GM12878 (cell line): ENCODE measurements at regions not wholly inside any gene's neighbourhood (a gene's known extent, or its start where the extent isn't known, plus 50 kb on each side); places are given as distances from the start of the nearest gene placed in this dataset.

Source experiments
- ATAC-seq: fragments of 200-7000 bp; cut with Tn5 transposase; 3 replicates; pipeline ENCODE4 v1.9.1; 2020; ENCODE audit warnings: mild to moderate bottlenecking, moderate library complexity
- BruUV-seq: library from RNA; stranded (reverse); fragments of 400-500 nt; replicated peaks from 2 replicates; lab custom pipeline; 2021; lab: Mats Ljungman, UMichigan
- CTCF ChIA-PET: fragments of 300-600 bp; sonication (Branson Sonifier 250); formaldehyde crosslinking; extraction: SDS; loops from one replicate; lab custom pipeline; 2021; ENCODE audit warnings: inconsistent platforms; lab: Yijun Ruan, JAX
- POLR2A ChIA-PET: fragments of 350-600 bp; formaldehyde crosslinking; extraction: SDS; loops from one replicate; lab custom pipeline; 2021; ENCODE audit warnings: inconsistent platforms; lab: Charles Lee
- RAD21 ChIA-PET: fragments of 300-600 bp; sonication (Branson Sonifier 250); formaldehyde crosslinking; loops from one replicate; lab custom pipeline; 2023; ENCODE audit warnings: antibody characterized with exemption; ENCODE audit not compliant: unreplicated experiment; lab: Charles Lee
- SMC1A ChIA-PET: fragments of 300-600 bp; sonication (Branson Sonifier 250); formaldehyde crosslinking; loops from one replicate; lab custom pipeline; 2023; ENCODE audit not compliant: unreplicated experiment, uncharacterized antibody; lab: Charles Lee
- DNase-seq: peaks from one replicate; pipeline ENCODE4 v3.0.0-alpha.2; 2011; ENCODE audit warnings: low read depth, low spot score
- FAIRE-seq: peaks from 3 replicates; lab custom pipeline; 2011; peaks lifted over from hg19 to GRCh38; lab: Jason Lieb, UNC
- H2AFZ ChIP-seq: 2 replicates; pipeline ENCODE4 v1.6.0; 2011; ENCODE audit warnings: low read depth, low read length, control low read depth; ENCODE audit not compliant: control insufficient read depth
- H3K27ac ChIP-seq: 2 replicates; pipeline ENCODE4 v1.5.1; 2011; ENCODE audit warnings: control low read depth; ENCODE audit not compliant: control insufficient read depth, insufficient read depth
- H3K27me3 ChIP-seq, 2 experiments: replicated peaks in 1 of 2; 2 replicates each; pipeline versions ENCODE4 v1.6.0 to v1.6.1; 2011; ENCODE audit warnings: low read length in 1 of 2; ENCODE audit not compliant: control insufficient read depth in 2 of 2, insufficient read depth in 2 of 2
- H3K36me3 ChIP-seq, 2 experiments: 2 replicates each; pipeline ENCODE4 v1.5.1; 2011; ENCODE audit warnings: low read length in 1 of 2; ENCODE audit not compliant: control insufficient read depth in 2 of 2, insufficient read depth in 2 of 2
- H3K4me1 ChIP-seq: 2 replicates; pipeline ENCODE4 v1.6.1; 2011; ENCODE audit warnings: mild to moderate bottlenecking, low read length, moderate library complexity, mixed read lengths; ENCODE audit not compliant: control insufficient read depth, insufficient read depth
- H3K4me2 ChIP-seq: 2 replicates; pipeline ENCODE4 v1.6.0; 2011; ENCODE audit warnings: control low read depth; ENCODE audit not compliant: control insufficient read depth, insufficient read depth
- H3K4me3 ChIP-seq: fragments of 200-600 bp; sonication (generic); 2 replicates; pipeline ENCODE4 v1.5.1; 2016
- H3K79me2 ChIP-seq: 2 replicates; pipeline ENCODE4 v1.6.0; 2011; ENCODE audit warnings: low read length; ENCODE audit not compliant: control insufficient read depth, insufficient read depth
- H3K9ac ChIP-seq: 2 replicates; pipeline ENCODE4 v1.8.0; 2011; ENCODE audit warnings: low read length, control low read depth, mixed read lengths; ENCODE audit not compliant: control insufficient read depth, insufficient read depth
- H3K9me3 ChIP-seq: replicated peaks from 3 replicates; pipeline ENCODE4 v1.5.1; 2011; ENCODE audit warnings: mild to moderate bottlenecking, low read length; ENCODE audit not compliant: control insufficient read depth, insufficient read depth
- H4K20me1 ChIP-seq: 2 replicates; pipeline ENCODE4 v1.6.0; 2011; ENCODE audit not compliant: control insufficient read depth, insufficient read depth
- BCL11A ChIP-seq: IDR thresholded peaks from 2 replicates; pipeline ENCODE4 v1.6.1; 2011; ENCODE audit warnings: low read depth, low read length
- CBX5 ChIP-seq: sonication (generic); IDR thresholded peaks from 2 replicates; pipeline ENCODE4 v1.6.1; 2016; ENCODE audit warnings: low read depth, moderate library complexity, mild to moderate bottlenecking, inconsistent platforms
- CHD2 ChIP-seq: IDR thresholded peaks from 2 replicates; pipeline ENCODE4 v1.6.1; 2011; ENCODE audit warnings: low read depth, low read length, improper control_type of control experiment, borderline replicate concordance
- E2F4 ChIP-seq: IDR thresholded peaks from 2 replicates; pipeline ENCODE4 v1.6.1; 2012; ENCODE audit warnings: low read depth, low read length, improper control_type of control experiment
- IRF5 ChIP-seq: fragments of 450-650 bp; IDR thresholded peaks from 2 replicates; pipeline ENCODE4 v1.6.1; 2017; ENCODE audit warnings: borderline replicate concordance
- MEF2A ChIP-seq: IDR thresholded peaks from 2 replicates; pipeline ENCODE4 v1.6.1; 2011; ENCODE audit warnings: low read depth, mild to moderate bottlenecking, low read length, moderate library complexity; ENCODE audit not compliant: insufficient read depth
- NKRF ChIP-seq: fragments of 450-650 bp; conservative IDR thresholded peaks from 2 replicates; pipeline ENCODE4 v1.6.1; 2017; ENCODE audit warnings: mild to moderate bottlenecking, moderate library complexity
- PKNOX1 ChIP-seq: fragments of 450-650 bp; IDR thresholded peaks from 2 replicates; pipeline ENCODE4 v1.6.1; 2016; ENCODE audit warnings: mild to moderate bottlenecking
- RAD51 ChIP-seq: fragments of 450-650 bp; IDR thresholded peaks from 2 replicates; pipeline ENCODE4 v1.6.1; 2016; ENCODE audit warnings: moderate library complexity, mild to moderate bottlenecking, inconsistent platforms
- SMARCA5 ChIP-seq: fragments of 450-650 bp; IDR thresholded peaks from 2 replicates; pipeline ENCODE4 v1.6.1; 2017; ENCODE audit warnings: mild to moderate bottlenecking
- STAT3 ChIP-seq: IDR thresholded peaks from 2 replicates; pipeline ENCODE4 v1.6.1; 2011; ENCODE audit warnings: low read depth, low read length, improper control_type of control experiment
- ZNF207 ChIP-seq: fragments of 450-650 bp; IDR thresholded peaks from 2 replicates; pipeline ENCODE4 v1.6.1; 2014; ENCODE audit warnings: antibody characterized with exemption, mild to moderate bottlenecking, borderline replicate concordance
- ZSCAN29 ChIP-seq: fragments of 450-650 bp; IDR thresholded peaks from 2 replicates; pipeline ENCODE4 v1.6.1; 2017; ENCODE audit warnings: mild to moderate bottlenecking, moderate library complexity
- WGBS: methylation state at CpG from one replicate; pipeline ENCODE4 v1.1.6; 2016; ENCODE audit warnings: low lambda C conversion rate; ENCODE audit not compliant: insufficient replicate concordance, insufficient coverage; ENCODE audit errors: missing lambda C conversion rate; 5-methylcytosine and 5-hydroxymethylcytosine counted together
- in situ Hi-C: fragments of 300-500 bp; cut with MboI; formaldehyde crosslinking; loops from 9 replicates; pipeline ENCODE4 v1.14.3; 2018; ENCODE audit warnings: mixed read lengths
- intact Hi-C: fragments of 100-400 bp; cut with micrococcal nuclease; formaldehyde crosslinking; loops from one replicate; pipeline ENCODE4 v1.14.2; 2022; ENCODE audit not compliant: unreplicated experiment
- TF ChIP-seq, protein P1 (sequence below): fragments of 450-650 bp; IDR thresholded peaks from 2 replicates; pipeline ENCODE4 v1.6.1; 2016; ENCODE audit warnings: mild to moderate bottlenecking, moderate library complexity, borderline replicate concordance

DNA sequence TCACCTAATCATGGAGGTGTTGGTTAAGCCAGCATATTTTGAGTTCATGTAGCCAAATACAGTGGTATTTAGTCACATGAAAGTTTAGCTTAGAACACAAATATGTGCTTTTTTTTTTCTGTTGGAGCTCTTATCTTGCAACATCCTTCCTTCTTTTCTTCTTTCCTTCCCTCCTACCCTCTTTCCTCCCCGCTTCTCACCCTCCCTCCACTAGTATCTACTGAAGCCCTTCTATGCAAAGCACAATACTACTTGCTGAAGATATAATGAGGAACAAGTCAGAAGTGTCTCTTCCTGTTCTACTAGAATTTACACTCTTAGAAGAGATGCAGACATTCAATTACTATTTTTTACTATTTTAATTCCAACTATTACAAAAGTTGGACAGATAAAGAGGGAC, 105.0 kb upstream of the ITGA4 start:
- FAIRE-seq (no peak), ATAC-seq (no peak), DNase-seq (no peak)
- H3K9me3 ChIP-seq = no peaks in the 10 kb centered on the region; the same call in 2 of the 3 replicates
- no peaks in the 10 kb centered on the region for H3K27me3 ChIP-seq
- H3K9ac ChIP-seq = no peak overlapping the region
- no peak overlapping the region for H3K4me3 ChIP-seq
- RAD21 ChIA-PET = interaction anchor here (0.6 to 5.7 kb wide), 8 partner anchors 10 to 248 kb away, joined by 3 to 26 read pairs (median 4); no protein-coding TSS in a partner anchor
- POLR2A ChIA-PET = interaction anchor here (0.7 to 1.1 kb wide), 3 partner anchors 10 to 20 kb away, joined by 3 read pairs; no protein-coding TSS in a partner anchor
- H3K27ac ChIP-seq = no peak overlapping the region
- no peak overlapping the region for H3K4me2 ChIP-seq
- 92% methylated on average over 1 of the region's 1 CpG for WGBS
- H3K36me3 ChIP-seq = no peaks in the 10 kb centered on the region
- intact Hi-C loops = no loop called here
- BruUV-seq = no TSS peak
- peaks cover 12% of the 10 kb centered on the region; the same call in 1 of the 2 replicates for H3K4me1 ChIP-seq
- SMC1A ChIA-PET = interaction anchor here (0.6 to 3.2 kb wide), 10 partner anchors 11 to 103 kb away, joined by 3 to 15 read pairs (median 5); no protein-coding TSS in a partner anchor
- in situ Hi-C loops = no loop called here
- CTCF ChIA-PET = interaction anchor here (0.7 to 2.4 kb wide), 10 partner anchors 10 to 837 kb away, joined by 3 to 7 read pairs (median 3); no protein-coding TSS in a partner anchor
- H4K20me1 ChIP-seq = no peaks in the 10 kb centered on the region
- H2AFZ ChIP-seq = no peak overlapping the region
- H3K79me2 ChIP-seq = no peaks in the 10 kb centered on the region
- TF ChIP-seq MEF2A = no peak
- TF ChIP-seq BCL11A = no peak
- TF ChIP-seq SMARCA5 = no peak
- TF ChIP-seq CBX5 = no peak
- TF ChIP-seq RAD51 = no peak
- no peak for TF ChIP-seq STAT3
- no peak for TF ChIP-seq CHD2
- no peak for TF ChIP-seq NKRF
- no peak for TF ChIP-seq ZSCAN29
- no peak for TF ChIP-seq ZNF207
- no peak for TF ChIP-seq PKNOX1
- TF ChIP-seq, protein P1, sequence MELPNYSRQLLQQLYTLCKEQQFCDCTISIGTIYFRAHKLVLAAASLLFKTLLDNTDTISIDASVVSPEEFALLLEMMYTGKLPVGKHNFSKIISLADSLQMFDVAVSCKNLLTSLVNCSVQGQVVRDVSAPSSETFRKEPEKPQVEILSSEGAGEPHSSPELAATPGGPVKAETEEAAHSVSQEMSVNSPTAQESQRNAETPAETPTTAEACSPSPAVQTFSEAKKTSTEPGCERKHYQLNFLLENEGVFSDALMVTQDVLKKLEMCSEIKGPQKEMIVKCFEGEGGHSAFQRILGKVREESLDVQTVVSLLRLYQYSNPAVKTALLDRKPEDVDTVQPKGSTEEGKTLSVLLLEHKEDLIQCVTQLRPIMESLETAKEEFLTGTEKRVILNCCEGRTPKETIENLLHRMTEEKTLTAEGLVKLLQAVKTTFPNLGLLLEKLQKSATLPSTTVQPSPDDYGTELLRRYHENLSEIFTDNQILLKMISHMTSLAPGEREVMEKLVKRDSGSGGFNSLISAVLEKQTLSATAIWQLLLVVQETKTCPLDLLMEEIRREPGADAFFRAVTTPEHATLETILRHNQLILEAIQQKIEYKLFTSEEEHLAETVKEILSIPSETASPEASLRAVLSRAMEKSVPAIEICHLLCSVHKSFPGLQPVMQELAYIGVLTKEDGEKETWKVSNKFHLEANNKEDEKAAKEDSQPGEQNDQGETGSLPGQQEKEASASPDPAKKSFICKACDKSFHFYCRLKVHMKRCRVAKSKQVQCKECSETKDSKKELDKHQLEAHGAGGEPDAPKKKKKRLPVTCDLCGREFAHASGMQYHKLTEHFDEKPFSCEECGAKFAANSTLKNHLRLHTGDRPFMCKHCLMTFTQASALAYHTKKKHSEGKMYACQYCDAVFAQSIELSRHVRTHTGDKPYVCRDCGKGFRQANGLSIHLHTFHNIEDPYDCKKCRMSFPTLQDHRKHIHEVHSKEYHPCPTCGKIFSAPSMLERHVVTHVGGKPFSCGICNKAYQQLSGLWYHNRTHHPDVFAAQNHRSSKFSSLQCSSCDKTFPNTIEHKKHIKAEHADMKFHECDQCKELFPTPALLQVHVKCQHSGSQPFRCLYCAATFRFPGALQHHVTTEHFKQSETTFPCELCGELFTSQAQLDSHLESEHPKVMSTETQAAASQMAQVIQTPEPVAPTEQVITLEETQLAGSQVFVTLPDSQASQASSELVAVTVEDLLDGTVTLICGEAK = no peak
- TF ChIP-seq IRF5 = no peak
- TF ChIP-seq E2F4 = no peak
